HG02678 (cell line): ENCODE measurements at regions not wholly inside any gene's neighbourhood (a gene's known extent, or its start where the extent isn't known, plus 50 kb on each side); places are given as distances from the start of the nearest gene placed in this dataset.
"Not testable (repeated sequence)": the region's sequence is repeated elsewhere in the genome, so short reads cannot be mapped to it uniquely, and the experiment has no call there.

Source experiments
- ATAC-seq: cut with Tn5 transposase; IDR thresholded peaks from one replicate; pipeline ENCODE4 v1.9.1; 2021; ENCODE audit warnings: mild to moderate bottlenecking, moderate library complexity; ENCODE audit not compliant: unreplicated experiment

DNA sequence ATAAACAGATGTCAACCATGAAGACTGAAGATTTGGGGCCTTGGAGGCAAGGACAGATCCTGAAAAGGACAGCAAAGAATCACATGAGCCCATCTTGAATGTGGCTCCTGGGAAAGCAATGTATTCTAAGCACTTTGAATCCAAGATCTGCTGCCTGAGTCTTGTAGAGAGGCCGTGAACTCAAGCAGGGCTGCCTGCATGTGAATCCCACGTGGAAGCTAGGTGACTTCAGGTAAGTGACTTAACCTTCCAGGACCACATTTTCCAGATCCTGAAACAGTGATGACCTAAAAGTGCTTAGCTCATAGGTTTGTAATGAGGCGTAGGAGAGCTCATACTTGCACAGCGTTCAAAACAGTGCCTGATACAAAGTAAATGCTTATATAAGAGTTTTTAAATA lies 373.0 kb upstream of the SALL1 start:
- no peak for ATAC-seq

DNA sequence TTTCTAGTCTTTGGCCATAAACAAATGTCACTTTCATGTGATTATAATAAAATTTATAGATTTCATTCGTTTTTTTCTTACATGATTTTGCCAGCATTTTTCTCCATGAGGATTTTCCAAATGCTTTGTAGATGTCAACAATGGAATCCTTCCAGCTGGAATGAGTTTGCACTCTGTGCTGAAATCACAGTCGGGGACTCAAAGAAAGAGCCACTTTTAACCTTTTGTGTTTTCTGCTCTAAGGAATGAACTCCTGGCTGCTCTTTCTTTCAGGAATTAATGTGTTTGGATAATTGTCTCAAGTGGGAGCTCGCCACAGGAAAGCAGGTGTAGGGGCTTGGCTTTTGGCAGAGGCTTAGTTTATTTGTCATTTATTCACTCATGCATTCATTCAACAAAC lies 372.3 kb upstream of the SALL1 start:
- ATAC-seq = no peak

DNA sequence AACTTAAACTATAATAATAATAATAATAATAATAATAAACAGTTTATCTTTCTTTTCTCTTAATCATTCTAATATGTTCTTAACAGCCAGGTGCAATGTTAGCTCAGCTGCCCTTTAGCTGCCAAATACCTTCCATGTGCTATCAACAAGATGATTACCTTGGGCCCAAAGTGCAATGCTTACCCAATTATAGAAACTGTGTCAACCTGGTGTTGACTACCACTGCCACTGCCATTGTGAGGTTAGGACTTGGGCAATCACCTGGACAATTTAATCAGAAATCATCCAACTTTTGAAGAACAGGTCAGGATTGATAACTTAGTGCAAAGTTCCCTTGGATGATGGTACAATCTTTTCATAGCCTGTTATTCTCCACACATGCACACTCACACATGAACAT lies 371.8 kb upstream of the SALL1 start:
- ATAC-seq = no peak

DNA sequence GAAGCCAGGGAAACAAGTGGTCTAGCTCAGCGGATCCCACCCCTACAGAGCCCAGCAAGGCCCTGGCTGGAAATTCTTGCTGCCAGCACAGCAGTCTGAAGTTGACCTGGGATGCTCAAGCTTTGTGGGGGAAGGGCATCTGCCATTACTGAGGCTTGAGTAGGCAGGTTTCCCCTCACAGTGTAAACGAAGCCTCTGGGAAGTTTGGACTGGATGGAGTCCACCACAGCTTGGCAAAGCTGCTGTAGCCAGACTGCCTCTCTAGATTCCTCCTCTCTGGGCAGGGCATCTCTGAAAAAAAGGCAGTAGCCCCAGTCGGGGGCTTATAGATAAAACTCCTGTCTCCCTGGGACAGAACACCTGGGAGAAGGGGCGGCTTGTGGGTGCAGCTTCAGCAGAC lies 365.9 kb upstream of the SALL1 start:
- not testable (repeated sequence) for ATAC-seq

DNA sequence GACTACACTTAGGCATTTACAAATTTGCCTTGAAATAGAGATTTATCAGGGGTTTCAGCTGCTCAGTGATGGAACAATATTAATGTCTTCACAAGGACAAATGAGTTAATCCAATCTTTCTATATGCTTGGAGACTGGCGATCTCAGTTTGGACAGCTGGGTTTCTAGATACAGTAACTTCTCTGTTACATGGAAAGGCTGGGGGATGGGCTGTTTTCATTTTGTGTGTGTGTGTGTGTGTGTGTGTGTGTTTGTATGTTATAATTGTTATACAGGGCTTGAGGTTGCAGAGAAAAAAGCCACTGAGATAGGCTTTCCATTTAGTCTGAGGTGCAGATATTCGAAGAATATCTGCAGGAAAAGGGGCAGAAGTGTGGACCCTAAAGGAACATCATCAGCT lies 359.3 kb upstream of the SALL1 start:
- ATAC-seq = no peak

DNA sequence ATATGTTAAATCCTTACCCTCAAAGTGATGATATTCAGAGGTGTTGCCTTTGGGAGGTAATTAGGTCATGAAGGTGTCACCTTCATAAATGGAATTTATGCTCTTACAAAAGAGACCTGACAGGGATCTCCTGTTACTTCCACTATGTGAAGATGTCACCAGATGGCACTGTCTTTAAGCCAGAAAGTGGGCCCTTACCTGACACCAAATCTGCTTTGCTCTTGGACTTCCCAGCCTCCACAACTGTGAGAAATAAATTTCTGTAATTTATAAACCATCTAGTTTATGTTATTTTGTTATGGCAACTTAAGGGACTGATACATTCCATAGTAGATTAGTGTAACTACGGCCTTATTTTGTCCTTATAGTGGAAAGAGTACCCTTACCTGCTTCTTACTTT lies 358.3 kb upstream of the SALL1 start:
- no peak for ATAC-seq

DNA sequence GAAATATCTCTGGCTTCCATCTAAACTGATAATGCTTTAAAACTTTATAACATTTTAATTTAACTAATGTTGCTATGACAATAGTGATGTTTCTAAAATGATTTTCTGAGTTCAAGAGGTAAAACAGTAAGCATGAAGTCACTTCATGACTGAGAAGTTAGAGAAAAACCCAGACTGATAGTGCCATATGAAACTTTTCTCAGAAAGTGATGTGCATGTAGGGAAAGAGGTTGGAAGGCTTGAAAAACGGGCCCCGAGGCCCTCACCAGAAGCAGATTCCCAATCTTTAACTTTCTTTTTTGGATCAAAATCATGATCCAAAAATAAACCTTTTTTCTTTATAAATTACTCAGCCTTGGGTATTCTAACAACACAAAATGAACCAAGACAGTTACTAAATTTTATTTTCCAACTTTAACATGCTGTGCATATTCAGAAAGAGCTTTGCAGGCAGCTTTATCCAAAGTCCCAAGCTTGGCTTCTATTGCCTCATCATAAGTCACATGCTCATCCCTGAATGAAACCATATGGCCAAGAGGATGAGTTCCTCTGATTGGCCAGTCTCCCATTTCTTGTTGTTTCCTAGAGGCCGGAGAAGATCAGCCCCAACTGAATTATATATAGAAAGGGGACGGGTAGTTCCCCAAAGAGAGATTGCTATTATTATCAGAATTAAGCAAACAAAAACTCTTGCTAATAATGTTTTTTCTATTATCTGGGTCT lies 357.6 kb upstream of the SALL1 start:
- no peak for ATAC-seq

DNA sequence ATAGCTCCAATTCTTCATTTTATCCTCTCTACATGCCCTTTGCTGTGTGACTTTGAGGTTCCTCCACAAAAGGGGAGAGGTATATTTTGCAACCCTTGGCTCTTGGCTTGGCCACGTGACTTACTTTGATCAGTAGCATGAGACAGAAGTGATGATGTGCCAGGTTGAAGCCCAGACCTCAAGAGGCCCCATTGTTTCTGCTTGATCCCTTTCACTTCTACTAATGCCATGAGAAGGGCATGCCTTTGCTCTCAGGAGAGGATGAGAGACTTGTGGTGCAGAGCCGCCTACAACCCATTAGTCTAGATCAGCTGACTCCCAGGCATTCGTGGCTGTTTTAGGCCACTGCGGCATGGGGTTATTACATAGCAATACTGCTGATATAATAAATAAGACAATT lies 356.2 kb upstream of the SALL1 start:
- no peak for ATAC-seq

DNA sequence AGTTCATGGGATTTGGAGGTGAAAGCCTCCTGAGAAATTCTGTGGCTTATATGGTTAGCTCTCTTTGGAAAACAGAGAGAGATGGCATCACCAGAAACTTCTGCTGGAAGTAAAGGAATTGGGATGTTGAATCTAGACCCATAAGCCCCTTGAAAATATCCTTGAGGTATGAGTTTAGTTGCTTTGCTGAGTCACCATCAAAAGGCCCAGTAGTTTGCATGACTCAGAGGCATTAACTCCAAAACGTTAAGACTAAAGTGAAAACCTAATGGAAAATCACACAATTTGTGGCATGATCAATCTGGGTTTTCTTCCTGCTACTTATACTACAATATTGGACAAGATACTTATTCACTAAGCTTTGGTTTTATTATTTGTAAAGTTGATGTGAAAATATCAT lies 349.2 kb upstream of the SALL1 start:
- no peak for ATAC-seq

DNA sequence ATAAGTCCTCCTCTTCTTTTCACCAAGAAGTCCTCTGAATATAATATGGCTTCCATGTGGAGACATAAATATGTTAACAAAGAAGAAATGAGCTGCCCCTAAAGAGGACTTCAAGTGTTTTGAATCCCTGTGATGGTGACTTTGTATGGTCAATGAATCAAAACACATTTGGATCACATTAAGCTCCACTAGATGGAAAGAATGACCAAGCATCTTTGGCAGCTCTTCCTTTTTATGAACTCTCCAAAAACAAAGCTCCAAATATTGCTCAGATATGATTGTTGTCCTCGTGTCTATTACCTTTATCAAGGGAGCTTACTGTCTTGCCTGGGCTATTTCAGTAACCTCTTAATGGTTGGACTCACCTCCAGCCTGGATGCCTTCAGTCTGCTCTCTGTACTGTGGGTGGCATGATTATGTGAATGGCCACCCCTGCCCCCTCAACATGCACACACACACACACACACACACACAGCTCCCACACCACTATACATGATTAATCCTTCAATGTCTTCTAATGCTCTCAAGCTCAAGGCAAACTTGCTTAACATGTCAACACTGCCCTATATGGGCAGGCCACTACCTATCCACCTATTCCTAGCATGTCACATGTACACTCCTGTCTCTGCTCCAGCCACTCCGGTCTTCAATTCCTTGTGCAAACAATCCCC lies 346.6 kb upstream of the SALL1 start:
- ATAC-seq = no peak

DNA sequence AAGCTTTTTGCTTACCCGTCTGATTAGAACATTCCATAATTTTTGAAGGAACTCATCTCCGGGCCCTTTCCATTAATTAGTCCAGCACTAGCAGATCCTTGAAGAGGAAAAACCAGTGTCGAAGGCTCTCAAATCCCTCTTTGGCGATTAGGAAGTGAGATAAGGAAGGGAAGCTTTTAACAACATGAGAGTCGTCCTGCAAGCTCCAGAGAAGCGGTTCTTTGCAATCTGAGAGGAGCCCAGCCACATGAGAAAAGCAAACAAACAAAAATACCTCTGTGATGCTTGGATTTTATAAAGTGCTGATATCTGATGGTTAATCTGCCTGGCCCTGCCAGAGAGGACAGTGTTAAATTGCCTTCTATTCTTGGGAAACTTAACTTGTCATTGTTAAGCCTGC lies 339.8 kb upstream of the SALL1 start:
- ATAC-seq = no peak

DNA sequence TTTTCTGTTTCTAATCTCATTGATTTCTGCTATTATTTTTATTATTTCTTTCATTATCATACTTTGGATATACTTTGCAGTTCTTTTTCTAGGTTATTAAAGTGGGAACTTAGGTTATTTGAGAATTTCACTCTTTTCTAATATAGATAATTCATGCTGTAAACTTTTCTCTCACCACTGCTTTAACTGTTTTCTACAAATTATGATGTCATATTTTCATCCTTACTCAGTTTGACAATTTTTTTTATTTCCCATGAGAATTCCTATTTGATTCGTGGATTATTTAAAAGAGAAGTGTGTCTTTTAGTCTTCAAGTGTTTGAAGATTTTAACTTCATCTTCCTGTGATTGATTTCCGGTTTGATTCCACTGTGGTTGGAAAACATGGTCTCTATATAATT lies 336.8 kb upstream of the SALL1 start:
- ATAC-seq = no peak

DNA sequence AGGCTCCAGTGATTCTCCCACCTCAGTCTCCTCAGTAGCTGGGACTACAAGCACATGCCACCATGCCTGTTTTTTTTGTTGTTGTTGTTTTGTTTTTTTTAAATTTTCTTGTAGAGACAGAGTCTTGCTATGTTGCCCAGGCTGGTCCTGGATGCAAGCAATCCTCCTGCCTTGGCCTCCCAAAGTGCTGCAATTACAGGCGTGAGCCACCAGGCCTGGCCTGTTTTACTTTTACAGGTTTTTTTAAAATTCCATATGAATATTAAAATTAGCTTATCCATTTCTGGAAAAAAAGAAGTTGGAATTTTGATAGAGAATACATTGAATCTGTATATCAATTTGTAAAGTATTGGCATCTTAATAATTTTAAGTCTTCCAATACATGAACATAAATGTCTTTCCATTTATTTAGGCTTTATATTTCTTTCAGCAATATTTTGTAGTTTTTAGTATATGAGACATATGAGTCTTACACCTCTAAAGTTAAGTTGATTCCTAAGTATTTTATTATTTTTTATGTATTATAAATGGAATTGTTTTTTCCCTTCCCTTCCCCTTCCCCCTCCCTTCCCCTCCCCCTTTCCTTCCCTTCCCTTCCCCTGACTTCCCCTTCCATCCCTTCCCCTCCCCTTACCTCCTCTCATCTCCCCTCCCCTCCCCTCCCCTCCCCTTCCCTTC lies 323.5 kb upstream of the SALL1 start:
- no peak for ATAC-seq

DNA sequence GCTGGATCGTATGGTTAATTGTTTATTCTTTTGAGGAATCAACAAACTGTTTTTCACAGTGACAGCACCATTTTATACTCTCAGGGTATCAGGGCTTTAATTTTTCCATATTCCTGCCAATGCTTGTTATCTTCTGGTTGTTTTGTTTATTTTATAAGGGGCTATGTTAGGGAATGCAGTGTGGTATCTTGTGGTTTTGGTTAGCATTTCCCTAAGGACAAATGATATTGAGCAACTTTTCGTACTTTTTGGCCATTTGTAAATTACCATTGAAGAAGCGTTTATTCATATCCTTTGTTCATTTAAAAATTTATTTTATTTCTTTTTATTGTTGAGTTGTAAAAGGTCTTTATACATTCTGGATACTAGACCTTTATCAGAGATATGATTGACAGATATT lies 322.0 kb upstream of the SALL1 start:
- ATAC-seq = no peak

DNA sequence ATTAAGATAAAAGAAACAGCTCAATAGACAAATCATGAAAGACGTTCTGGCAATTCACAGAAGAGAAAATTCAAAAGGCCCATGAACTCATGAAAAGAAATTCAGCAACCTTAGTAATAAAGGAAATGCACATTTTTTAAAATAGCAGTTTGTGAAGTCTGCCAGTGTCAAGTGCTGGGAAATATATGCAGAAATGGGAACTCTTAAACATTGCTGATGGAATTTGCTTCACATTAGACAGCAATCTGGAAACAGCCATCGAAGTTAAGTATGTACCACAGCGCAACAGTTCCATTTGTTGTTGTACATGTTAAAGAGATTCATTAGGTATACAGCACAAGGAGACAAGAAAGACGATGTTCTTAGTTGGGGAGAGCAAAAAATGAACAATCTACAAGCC lies 319.4 kb upstream of the SALL1 start:
- no peak for ATAC-seq

DNA sequence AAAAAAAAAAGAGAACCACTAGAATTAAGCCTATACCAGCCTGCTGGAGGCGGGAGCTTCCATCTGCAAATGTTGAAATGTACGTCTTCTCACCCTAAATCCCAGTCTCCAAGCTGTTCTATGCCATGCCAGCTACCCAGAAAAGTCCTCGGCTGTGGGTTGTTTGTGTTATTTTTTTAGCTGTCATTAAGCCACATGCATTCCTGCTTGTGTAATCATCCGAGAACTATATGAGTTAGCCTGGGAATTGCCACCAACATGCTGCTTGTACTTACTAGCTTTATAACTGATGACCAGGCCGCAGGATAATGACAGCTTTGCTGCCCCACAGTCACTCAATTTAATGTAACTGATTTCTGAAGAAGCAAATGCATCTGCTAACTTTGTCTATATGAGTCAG lies 313.9 kb upstream of the SALL1 start:
- ATAC-seq = no peak

DNA sequence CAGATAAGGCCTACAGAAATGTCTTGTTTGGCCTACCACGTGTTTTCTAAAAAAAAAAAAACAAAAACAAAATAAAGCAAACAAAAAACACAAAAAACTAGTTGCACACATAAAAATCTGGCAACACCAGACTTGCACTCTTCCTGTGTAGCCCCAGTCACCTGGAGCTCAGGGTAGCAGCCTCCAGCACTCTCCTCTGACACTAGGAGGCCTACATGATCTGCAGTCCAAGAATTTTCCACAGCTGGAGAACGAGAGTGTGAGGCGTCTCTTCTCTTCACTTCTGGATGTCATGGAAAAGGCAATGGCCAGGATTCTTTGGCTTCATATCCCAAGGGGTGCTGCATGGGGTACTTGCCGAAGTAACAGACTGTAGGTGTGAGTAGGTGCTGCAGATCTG lies 310.2 kb upstream of the SALL1 start:
- ATAC-seq = no peak

DNA sequence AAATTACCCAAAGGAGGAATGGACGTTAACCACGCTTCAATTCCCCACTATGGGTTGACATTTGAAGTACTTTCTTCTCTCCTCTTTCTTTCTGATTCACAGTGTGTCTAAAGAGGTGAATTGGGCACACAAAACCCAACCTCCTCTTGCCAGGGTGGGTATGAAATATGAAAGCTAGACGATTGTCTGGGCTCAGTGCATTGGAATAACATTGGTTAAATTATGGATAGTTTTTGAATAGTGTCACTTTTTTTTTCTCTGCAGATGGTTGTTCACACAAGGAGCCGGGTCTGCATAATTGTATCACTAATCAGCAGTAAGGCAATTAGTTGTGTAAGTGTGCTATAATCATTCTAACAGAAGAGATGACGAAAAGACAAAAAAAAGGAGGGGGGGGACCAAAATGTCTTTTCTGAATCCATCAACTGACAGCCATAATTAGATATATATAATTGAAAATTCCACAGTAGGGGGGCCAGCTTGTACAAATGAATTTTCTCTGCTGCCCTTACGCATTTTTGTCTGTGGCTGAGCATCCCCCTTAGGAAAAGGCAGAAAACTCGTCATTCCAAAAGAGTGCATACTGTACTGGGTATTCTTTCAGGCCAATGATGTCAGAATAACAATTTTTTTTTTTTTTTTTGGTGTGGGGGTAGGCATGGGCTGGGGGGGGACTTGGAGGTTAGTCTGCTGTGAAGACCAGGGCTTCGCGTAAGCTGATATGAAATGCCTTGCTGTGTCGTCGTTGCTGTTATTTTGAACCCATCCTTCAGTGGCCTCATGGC lies 307.5 kb upstream of the SALL1 start:
- ATAC-seq = no peak

DNA sequence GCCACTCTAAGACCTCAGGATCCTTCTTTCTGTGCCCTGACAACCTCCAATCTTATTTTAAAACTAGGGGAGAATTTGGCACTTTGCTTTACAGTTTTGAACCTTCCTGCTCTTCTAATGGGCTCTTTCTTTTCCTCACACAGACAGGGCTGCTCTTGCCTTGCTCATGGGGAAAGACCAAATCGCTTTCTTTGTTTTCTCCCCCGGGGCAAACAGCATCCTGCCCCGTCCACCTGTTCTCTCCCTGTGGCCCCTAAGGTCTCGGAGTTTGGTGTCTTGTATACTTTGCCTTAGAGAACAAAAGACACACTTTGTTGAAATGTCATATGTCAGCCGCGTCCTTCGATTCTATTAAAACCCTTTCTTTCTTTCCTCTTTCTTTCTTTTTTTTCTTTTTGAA lies 306.7 kb upstream of the SALL1 start:
- ATAC-seq = no peak

DNA sequence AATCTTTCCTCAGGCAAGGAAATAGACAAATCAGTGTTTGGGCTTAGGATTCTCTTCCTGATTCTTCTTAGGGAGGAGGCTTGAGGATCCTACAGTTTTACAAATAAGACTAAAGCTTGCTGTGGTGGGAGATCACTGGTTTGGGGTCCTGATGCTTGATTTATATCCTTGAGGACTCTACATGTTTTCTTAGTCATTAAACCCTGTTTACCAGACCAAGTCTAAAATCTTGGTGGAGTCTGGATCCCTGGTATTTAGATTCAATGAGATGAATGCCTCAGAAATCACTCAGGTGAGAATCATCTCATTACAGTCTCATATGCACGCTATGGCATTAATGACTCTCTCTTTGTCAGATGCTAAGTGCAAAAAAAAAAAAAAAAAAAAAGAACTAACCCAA lies 304.3 kb upstream of the SALL1 start:
- ATAC-seq = no peak

DNA sequence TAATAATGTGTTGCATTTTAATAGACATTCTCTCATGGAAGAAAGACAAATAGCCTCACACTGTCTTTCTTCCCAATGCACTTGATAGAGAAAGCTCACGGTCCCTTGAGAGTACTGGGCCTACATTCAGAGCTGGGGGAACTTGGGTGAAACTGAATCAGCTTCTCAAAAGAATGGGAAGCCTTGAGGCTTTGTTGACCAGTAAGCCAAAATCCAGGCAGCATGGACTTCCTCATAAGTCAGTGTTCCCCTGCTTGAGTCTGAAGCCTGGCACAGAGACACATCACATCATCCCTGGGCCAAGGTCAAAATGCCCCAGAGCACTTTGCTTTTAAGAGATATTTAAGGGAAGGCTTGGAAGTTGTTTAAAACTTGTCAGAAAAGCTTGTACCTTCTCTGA lies 302.2 kb upstream of the SALL1 start:
- no peak for ATAC-seq

DNA sequence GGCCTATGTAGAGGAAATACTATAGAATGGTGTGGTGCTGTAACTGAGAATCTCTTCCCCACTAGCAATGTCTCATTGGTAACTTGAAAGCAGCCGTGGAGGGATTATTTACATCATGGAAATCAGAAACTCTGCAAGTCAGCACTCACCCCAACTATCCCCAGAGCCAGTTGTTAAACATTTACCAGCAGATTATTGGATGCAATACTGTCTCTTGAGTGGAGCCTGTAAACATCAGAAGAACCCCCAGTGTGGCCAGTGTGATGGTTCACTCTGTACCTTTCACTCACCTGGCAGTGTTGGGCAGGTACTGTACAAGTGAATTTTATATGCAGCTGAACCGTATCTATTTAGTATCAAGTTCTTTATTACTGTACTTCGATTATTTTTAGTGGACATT lies 299.8 kb upstream of the SALL1 start:
- no peak for ATAC-seq
